Breast epithelium (tissue), 3 donors: ENCODE measurements at regions not wholly inside any gene's neighbourhood (a gene's known extent, or its start where the extent isn't known, plus 50 kb on each side); places are given as distances from the start of the nearest gene placed in this dataset.

ENCODE experiments used
- POLR2A ChIP-seq: fragments of 450-650 bp; IDR thresholded peaks from one replicate; pipeline ENCODE4 v1.6.1; 2016; ENCODE audit warnings: antibody characterized with exemption, mild to moderate bottlenecking, moderate library complexity
- POLR2AphosphoS5 ChIP-seq, 3 donors: sonication (generic); formaldehyde crosslinking; IDR thresholded peaks; one replicate each; pipeline ENCODE4 v1.6.1; 2017; ENCODE audit warnings: antibody characterized with exemption in 3 of 3
- TF ChIP-seq, protein P1 (sequence below), 3 donors: fragments of 450-650 bp; IDR thresholded peaks; one replicate each; pipeline ENCODE4 v1.5.1; 2016 to 2017; ENCODE audit warnings: antibody characterized with exemption in 3 of 3, mild to moderate bottlenecking in 3 of 3, moderate library complexity in 3 of 3

DNA sequence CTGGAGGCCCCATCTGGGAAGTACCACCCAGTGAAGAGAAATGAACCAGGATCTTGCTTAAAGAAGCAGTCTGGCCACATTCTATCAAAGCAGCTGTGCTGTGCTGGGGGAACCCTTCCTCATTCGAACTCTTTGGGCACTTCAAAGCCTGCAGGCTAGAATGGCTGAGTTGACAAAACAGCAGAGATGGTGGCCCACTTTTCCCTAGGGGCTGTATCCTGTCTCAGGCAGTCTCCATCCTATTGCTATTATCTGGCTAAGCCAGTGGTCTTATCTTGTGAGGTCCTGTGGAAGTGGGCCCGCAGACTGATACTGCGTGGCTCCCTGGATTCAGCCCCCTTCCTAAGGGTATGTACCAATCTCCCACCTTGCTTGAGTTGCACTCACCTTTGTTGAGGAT lies 114.3 kb downstream of the VSIG4 start:
- TF ChIP-seq, protein P1, sequence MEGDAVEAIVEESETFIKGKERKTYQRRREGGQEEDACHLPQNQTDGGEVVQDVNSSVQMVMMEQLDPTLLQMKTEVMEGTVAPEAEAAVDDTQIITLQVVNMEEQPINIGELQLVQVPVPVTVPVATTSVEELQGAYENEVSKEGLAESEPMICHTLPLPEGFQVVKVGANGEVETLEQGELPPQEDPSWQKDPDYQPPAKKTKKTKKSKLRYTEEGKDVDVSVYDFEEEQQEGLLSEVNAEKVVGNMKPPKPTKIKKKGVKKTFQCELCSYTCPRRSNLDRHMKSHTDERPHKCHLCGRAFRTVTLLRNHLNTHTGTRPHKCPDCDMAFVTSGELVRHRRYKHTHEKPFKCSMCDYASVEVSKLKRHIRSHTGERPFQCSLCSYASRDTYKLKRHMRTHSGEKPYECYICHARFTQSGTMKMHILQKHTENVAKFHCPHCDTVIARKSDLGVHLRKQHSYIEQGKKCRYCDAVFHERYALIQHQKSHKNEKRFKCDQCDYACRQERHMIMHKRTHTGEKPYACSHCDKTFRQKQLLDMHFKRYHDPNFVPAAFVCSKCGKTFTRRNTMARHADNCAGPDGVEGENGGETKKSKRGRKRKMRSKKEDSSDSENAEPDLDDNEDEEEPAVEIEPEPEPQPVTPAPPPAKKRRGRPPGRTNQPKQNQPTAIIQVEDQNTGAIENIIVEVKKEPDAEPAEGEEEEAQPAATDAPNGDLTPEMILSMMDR (IDR thresholded peaks at IDR 0.05): no peak
- TF ChIP-seq POLR2A (no peak), POLR2AphosphoS5 (IDR thresholded peaks at IDR 0.05) (no peak)
